ENCODE measurements at regions not wholly inside any gene's neighbourhood (a gene's known extent, or its start where the extent isn't known, plus 50 kb on each side); places are given as distances from the start of the nearest gene placed in this dataset.
A peak's percentile ranks its signal among the peaks of the same experiment; 100 is the strongest.

- peak in 1 of 2 experiments; percentile 10 for DNase-seq (ENCODE audit: low read depth in 2 of 2)
These were observed 53.3 kb downstream of the C7orf25 start for GRCh38 chr7:42858570-42858969.

- no peak for DNase-seq (ENCODE audit: low read depth in 2 of 2)
These were observed 55.3 kb downstream of the C7orf25 start for GRCh38 chr7:42856605-42856987.

GRCh38 chr7:42854571-42855118 lies 57.2 kb downstream of the C7orf25 start:
- no peak for DNase-seq (ENCODE audit: low read depth in 2 of 2)

- no peak for DNase-seq (ENCODE audit: low read depth in 2 of 2)
These were observed 59.3 kb downstream of the C7orf25 start for GRCh38 chr7:42852531-42852930.

GRCh38 chr7:42843205-42843800 lies 68.6 kb downstream of the C7orf25 start:
- no peak for DNase-seq (ENCODE audit: low read depth in 2 of 2)

- DNase-seq (ENCODE audit: low read depth in 2 of 2): no peak
These were observed 77.2 kb downstream of the C7orf25 start for GRCh38 chr7:42834676-42835075.

- no peak for DNase-seq (ENCODE audit: low read depth in 2 of 2)
These were observed 78.5 kb downstream of the C7orf25 start for GRCh38 chr7:42833411-42833810.

GRCh38 chr7:42832667-42833066 lies 79.2 kb downstream of the C7orf25 start:
- no peak for DNase-seq (ENCODE audit: low read depth in 2 of 2)

- DNase-seq (ENCODE audit: low read depth in 2 of 2): peak; percentile 17 to 29
These were observed 80.0 kb downstream of the C7orf25 start for GRCh38 chr7:42831718-42832522.

GRCh38 chr7:42831006-42831717 lies 80.7 kb downstream of the C7orf25 start:
- no peak for DNase-seq (ENCODE audit: low read depth in 2 of 2)

GRCh38 chr7:42812779-42813178 lies 99.1 kb downstream of the C7orf25 start:
- no peak for DNase-seq (ENCODE audit: low read depth in 2 of 2)

- DNase-seq (ENCODE audit: low read depth in 2 of 2): no peak
These were observed 106.3 kb downstream of the C7orf25 start for GRCh38 chr7:42805601-42806000.

- DNase-seq (ENCODE audit: low read depth in 2 of 2): no peak
These were observed 117.2 kb downstream of the C7orf25 start for GRCh38 chr7:42794673-42795072.

- no peak for DNase-seq (ENCODE audit: low read depth in 2 of 2)
These were observed 119.0 kb downstream of the C7orf25 start for GRCh38 chr7:42792841-42793240.

GRCh38 chr7:42790196-42790595 lies 121.7 kb downstream of the C7orf25 start:
- no peak for DNase-seq (ENCODE audit: low read depth in 2 of 2)

GRCh38 chr7:42774436-42774835 lies 137.4 kb downstream of the C7orf25 start:
- DNase-seq (ENCODE audit: low read depth in 2 of 2): no peak

GRCh38 chr7:42770114-42770513 lies 141.8 kb downstream of the C7orf25 start:
- peak; percentile 49 for DNase-seq (ENCODE audit: low read depth in 2 of 2)

GRCh38 chr7:42768045-42768444 lies 143.8 kb downstream of the C7orf25 start:
- no peak for DNase-seq (ENCODE audit: low read depth in 2 of 2)

GRCh38 chr7:42766782-42767423 lies 145.0 kb downstream of the C7orf25 start:
- peak; percentile 20 for DNase-seq (ENCODE audit: low read depth in 2 of 2)

GRCh38 chr7:42765931-42766330 lies 145.9 kb downstream of the C7orf25 start:
- DNase-seq (ENCODE audit: low read depth in 2 of 2): peak; percentile 42

GRCh38 chr7:42763137-42763551 lies 148.7 kb downstream of the C7orf25 start:
- no peak for DNase-seq (ENCODE audit: low read depth in 2 of 2)

GRCh38 chr7:42761486-42761885 lies 150.4 kb downstream of the C7orf25 start:
- no peak for DNase-seq (ENCODE audit: low read depth in 2 of 2)

Measured in fibroblast of skin of left quadriceps (primary cell).